RKO (cell line): ENCODE measurements at regions not wholly inside any gene's neighbourhood (a gene's known extent, or its start where the extent isn't known, plus 50 kb on each side); places are given as distances from the start of the nearest gene placed in this dataset.

Source experiments
- DNase-seq: peaks from one replicate; pipeline ENCODE4 v3.0.0-alpha.2; 2016; ENCODE audit warnings: low spot score

GRCh38 chr19:31402529-31403316 is 53.5 kb upstream of the TSHZ3 start:
- no peak for DNase-seq

GRCh38 chr19:31406106-31406505 is 56.9 kb upstream of the TSHZ3 start:
- DNase-seq = no peak

- no peak for DNase-seq
Observed at GRCh38 chr19:31408460-31409124, 59.4 kb upstream of the TSHZ3 start.

GRCh38 chr19:31413353-31413752 is 64.1 kb upstream of the TSHZ3 start:
- DNase-seq = no peak

GRCh38 chr19:31415322-31415721 is 66.1 kb upstream of the TSHZ3 start:
- DNase-seq = no peak

GRCh38 chr19:31416548-31416947 is 67.3 kb upstream of the TSHZ3 start:
- no peak for DNase-seq

GRCh38 chr19:31418055-31418454 is 68.8 kb upstream of the TSHZ3 start:
- DNase-seq = no peak

- no peak for DNase-seq
Observed at GRCh38 chr19:31418692-31419430, 69.6 kb upstream of the TSHZ3 start.

- DNase-seq = no peak
Observed at GRCh38 chr19:31419871-31420445, 70.7 kb upstream of the TSHZ3 start.

GRCh38 chr19:31421082-31421481 is 71.8 kb upstream of the TSHZ3 start:
- no peak for DNase-seq

GRCh38 chr19:31421856-31422255 is 72.6 kb upstream of the TSHZ3 start:
- no peak for DNase-seq

GRCh38 chr19:31423896-31424295 is 74.7 kb upstream of the TSHZ3 start:
- DNase-seq = no peak

GRCh38 chr19:31424861-31425620 is 75.8 kb upstream of the TSHZ3 start:
- DNase-seq = no peak

- DNase-seq = no peak
Observed at GRCh38 chr19:31427857-31428256, 78.6 kb upstream of the TSHZ3 start.

- DNase-seq = no peak
Observed at GRCh38 chr19:31430381-31430780, 81.1 kb upstream of the TSHZ3 start.

GRCh38 chr19:31432201-31432810 is 83.1 kb upstream of the TSHZ3 start:
- no peak for DNase-seq

- DNase-seq = no peak
Observed at GRCh38 chr19:31436121-31436776, 87.0 kb upstream of the TSHZ3 start.

- DNase-seq = no peak
Observed at GRCh38 chr19:31438401-31439269, 89.4 kb upstream of the TSHZ3 start.

- DNase-seq = no peak
Observed at GRCh38 chr19:31439270-31439573, 90.0 kb upstream of the TSHZ3 start.

- no peak for DNase-seq
Observed at GRCh38 chr19:31444931-31445330, 95.7 kb upstream of the TSHZ3 start.
